UCSD-AML1 (cell line): ENCODE measurements at regions not wholly inside any gene's neighbourhood (a gene's known extent, or its start where the extent isn't known, plus 50 kb on each side); places are given as distances from the start of the nearest gene placed in this dataset.

Source experiments
- DNase-seq: peaks from one replicate; lab custom pipeline; 2025; ENCODE audit not compliant: unreplicated experiment; lab: John Stamatoyannopoulos, UW

- DNase-seq, result no peak
Observed at GRCh38 chr5:148941810-148942209, 115.4 kb downstream of the ADRB2 start.

- DNase-seq, result no peak
Observed at GRCh38 chr5:148949841-148950470, 112.9 kb downstream of the SH3TC2 start.

- DNase-seq, result no peak
Observed at GRCh38 chr5:148950471-148950863, 112.4 kb downstream of the SH3TC2 start.

GRCh38 chr5:148950892-148951291, 112.0 kb downstream of the SH3TC2 start:
- DNase-seq, result no peak

GRCh38 chr5:148951612-148952011, 111.2 kb downstream of the SH3TC2 start:
- no peak for DNase-seq

GRCh38 chr5:148952097-148952867, 110.6 kb downstream of the SH3TC2 start:
- no peak for DNase-seq

GRCh38 chr5:148953711-148954110, 109.2 kb downstream of the SH3TC2 start:
- DNase-seq, result no peak
